Islet precursor cell (in vitro differentiated cells): ENCODE measurements at regions not wholly inside any gene's neighbourhood (a gene's known extent, or its start where the extent isn't known, plus 50 kb on each side); places are given as distances from the start of the nearest gene placed in this dataset.

Source experiments
- DNase-seq: peaks from one replicate; pipeline ENCODE4 v3.0.0-alpha.2; 2018

- peak; percentile 80 for DNase-seq
These were observed 54.2 kb downstream of the S1PR1 start for GRCh38 chr1:101290922-101291561.

DNA sequence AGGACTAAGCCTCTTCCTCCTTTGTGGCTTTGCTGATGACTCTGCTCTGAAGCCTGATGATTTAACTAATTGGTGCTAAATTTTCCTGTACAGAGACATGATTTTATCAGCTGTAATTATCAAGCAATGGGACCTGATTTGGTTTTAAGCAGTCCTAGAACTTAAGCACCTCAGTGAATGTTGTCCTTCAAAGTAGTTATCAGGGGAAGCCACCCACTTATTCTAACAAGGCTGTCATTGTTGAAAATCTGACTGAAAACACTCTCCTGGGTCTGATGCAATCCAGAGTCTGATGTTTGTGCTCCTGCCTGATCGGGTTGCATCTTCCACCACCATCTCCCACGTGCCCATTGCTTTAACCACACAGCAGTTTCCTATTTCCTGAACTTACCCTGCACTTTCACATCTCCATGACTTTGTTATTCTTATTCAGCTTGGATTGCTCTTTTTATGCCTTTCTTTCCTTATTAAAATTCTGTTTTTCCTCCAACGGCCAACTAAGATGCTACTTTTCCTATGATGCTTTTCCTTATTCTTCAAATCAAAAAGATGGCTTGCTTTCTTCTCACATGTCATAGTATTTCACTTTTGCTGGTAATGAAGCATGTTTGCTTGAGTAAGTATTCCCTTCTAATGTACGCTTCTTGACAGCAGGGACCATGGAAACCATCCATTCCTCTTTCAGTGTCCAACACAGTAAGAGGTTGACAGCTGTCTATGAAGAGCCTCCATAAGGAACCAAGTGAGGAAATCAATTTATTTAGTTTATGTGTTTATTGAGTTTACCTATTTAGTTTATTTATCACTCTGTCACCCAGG, 55.0 kb downstream of the S1PR1 start:
- peak; percentile 90 for DNase-seq

- DNase-seq: no peak
These were observed 56.7 kb downstream of the S1PR1 start for GRCh38 chr1:101293461-101294051.

DNA sequence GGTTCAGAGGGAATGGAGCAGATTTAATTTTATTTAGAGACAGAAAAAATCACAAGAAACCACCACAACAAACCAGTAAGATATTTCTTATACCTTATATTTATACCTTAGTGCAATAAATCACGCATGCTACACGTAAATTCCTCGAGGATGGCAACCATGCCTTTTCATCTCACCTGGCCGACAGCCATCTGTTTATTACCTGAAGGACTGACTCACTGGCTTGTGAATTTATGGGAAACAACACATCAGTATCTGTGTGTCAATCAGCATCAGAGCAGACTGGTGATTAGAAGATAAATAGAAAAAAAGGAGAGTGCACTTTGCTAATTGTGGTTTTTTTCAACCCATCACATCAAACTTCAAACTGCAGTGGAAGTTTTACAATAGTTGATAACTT, 58.4 kb downstream of the S1PR1 start:
- no peak for DNase-seq

DNA sequence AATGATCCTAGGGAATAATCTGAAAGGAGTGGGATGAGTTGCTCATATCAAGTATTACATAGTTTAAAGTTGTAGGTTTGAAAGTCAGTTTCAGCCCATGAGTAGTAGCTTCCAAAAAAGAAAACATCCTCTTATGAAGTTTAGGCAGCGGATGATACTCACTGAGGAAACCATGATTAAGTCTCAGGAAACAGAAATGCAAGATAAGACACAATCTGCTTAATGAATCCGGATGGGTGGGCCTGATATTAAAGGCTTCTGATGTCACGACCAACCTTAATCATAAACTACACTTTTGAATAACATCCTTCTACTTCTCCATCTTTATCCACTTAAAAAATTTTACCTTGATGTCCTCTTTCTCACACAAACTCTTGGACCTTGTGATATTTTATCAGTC, 61.8 kb downstream of the S1PR1 start:
- DNase-seq: no peak

- DNase-seq: no peak
These were observed 62.3 kb downstream of the S1PR1 start for GRCh38 chr1:101299141-101299540.

DNA sequence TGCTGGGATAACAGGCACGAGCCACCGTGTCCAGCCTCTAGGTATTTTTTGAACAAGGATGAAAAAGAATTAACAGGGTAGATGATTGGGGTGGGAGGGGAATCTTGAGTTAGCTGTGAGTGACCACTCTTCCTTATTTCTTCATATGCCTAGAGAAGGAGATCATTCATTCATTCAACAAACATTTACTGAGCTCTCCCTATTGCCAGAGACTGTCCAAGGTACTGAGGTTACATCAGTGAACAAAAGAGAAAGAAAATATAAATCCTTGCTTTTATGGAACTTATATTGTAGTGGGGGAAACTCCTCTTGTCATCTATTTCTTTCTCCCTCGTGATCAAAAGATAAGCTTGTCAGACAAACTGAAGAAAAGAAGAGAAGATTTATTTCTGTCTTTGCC, 62.9 kb downstream of the S1PR1 start:
- no peak for DNase-seq

GRCh38 chr1:101300916-101301315, 64.1 kb downstream of the S1PR1 start:
- DNase-seq: peak; percentile 1

DNA sequence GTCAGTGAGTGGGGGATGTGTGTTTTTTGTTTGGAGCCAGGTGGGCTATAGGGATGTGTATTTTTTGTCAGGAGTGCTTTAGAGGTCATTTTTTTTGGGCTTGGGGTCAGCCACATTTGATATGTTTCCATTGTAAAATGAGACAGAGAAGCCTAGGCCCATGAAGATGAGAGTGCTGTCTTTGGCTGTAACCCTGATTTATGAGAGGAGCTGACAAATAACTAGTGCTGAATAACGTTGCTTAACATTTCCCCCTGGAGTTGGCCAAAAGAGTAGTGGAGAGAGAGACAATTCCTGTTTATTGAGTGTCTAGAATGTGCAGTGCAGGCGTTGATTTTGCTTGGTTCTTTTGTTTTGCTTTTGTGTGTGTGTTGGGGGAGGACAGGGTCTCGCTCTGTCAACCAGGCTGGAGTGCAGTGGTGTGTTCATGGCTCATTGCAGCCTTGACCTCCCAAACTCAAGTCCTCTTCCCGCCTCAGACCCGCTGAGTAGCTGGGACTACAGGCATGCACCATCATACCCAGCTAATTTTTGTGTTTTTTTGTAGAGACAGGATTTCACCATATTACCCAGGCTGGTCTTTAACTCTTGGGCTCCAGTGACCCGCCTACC, 64.7 kb downstream of the S1PR1 start:
- DNase-seq: peak; percentile 3

DNA sequence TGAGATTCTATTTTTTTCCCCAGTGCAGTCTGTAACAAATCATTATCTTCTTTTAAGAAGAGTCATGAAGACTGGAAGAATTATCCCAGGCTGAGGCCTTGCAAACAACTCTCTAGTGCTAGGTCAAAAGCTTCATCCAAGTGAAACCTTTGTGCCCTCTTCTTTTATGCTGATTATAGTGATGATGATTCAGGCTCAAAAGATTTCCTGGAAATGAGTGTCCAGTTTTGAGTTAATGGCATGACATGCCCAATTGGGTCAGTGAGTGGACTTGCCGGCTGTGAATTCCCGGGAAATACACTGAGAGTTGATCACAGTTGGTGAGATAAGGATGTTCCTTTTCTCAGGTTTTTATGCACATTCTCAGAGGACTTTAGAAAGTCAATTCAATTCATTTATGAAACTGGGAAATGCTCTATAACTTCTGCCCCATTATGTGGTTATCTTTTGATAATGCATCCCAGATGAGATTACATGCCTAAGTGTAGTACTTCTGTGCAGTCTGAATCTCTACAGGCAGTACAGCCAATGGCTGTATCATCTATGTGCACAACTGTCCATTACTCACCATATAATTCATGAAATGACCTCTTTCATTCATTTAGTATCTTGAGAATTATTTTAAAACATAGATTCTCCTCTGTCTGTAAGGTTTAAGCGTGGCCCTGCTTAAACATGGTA, 66.2 kb downstream of the S1PR1 start:
- no peak for DNase-seq

DNA sequence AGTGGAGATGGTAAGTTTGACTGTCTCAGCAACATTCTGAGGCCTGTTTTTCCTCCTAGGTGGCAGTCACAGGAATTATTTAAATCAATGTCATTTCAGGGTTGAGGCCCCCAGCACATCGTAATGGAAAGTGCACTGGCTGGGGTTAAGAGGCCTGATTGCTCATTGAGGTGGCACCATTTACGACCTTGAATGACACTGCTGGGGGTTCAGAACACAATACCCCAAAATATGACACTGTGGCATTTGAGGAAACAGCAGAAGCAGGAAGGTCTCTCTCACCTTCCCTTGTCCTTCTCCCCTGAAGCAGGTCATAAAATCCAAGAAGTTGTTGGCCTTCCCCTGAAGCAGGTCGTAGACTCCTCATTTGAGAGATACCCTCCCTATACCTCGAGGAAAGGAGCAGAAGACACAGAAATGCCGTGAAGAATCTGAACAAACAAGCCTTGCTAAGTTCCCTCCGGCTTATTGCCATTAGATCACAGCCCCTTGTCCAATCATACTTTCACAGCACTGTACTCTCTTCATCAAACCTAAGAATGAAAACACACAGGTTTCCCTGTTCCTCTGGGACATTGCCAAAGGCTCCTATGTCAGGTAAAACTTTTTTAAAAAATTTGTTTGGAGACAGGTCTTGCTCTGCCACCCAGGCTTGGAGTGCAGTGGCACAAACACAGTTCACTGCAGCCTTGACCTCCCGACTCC, 71.3 kb downstream of the S1PR1 start:
- DNase-seq: no peak

DNA sequence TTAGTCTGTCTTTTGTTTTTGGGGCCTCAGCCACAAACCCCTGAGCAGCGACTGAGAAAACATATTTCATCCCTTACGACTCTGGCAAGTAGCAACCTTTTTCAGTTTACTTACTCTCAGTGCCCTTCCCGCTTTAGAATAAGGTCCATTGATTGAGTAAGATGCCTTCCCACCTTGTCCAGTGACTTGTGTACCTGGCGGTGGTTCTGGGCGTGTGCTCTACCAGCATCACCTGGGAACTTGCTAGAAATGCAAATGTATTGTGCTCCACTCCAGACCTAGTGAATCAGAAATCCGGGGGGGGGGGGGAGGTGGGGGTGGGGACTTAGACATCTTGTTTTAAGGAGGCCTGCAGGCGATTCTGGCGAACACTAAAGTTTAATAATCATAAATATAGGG, 72.1 kb downstream of the S1PR1 start:
- no peak for DNase-seq

GRCh38 chr1:101309334-101310311, 72.8 kb downstream of the S1PR1 start:
- DNase-seq: peak; percentile 69

DNA sequence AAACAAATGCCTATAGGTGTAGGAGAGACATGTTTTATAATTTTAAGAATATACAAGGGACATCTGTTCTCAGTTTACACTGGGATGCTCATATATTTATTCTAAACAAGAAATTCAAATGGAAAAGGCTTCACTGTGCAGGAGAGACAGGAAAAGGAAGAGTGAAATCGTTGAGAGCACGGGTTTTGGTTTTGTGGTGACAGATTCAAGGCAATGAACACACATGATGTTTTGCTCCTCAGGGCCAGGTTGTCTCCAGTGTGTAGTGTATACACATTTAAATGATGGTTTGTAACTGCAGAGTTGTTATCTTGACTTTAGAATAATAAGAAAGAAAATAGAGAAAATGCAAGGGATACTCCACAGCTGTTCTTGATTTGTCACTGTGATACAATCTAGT, 73.7 kb downstream of the S1PR1 start:
- no peak for DNase-seq

DNA sequence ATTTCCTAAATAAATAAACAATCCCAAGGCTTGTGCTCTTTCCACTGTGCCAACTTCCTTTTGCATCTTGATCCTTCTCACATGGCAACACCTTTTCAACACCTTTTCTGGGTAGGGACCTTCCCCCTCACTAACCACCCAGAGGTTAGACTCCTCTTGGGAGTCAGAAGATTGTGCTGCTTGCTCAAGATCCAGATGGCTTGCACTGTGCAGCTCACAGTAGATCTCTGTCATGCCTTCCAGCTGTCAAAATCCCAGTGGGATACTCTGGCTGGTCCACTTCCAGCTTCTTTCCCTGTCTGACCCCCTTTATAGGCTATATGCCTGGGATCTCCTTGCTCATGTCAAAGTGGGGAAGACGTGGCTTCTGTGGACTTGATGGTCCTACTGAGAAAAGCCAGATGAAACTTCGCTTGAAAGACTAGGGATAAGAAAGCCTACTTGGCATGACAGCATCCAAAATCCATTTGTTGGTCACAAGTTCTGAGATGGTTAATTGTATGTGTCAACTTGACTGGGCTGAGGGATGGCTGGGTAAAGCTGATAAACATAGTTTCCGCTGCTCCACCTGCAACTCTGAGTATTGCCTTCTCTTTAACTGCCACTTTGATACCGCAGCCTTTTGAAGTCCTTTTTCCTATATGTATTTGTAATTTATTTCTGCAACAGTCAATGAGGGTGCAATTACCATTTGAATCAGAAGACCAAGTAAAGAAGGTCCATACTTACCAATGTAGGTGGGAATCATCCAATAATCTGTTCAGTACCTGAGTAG, 74.5 kb downstream of the S1PR1 start:
- DNase-seq: no peak

GRCh38 chr1:101312147-101312546, 75.3 kb downstream of the S1PR1 start:
- no peak for DNase-seq

DNA sequence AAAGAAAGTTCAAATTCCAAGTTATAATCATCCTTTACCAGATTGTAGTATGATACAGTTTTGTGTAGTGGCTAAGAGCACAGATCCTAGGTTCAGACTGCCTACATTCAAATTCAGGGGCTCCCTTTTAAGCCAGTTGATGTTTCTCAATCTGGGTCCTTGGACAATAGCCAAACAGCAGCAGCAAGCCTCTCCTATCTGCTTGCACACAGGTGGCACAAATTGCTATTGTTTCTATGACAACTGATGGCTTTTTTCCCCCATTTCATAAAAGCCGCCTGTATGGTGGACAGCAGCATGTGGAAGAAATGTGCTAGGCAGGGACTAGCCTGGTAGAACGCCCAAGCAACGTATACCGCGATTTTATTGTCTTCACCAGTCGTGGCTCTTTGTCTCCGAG, 76.5 kb downstream of the S1PR1 start:
- no peak for DNase-seq

GRCh38 chr1:101314244-101314643, 77.4 kb downstream of the S1PR1 start:
- DNase-seq: peak; percentile 76

GRCh38 chr1:101316256-101316655, 79.4 kb downstream of the S1PR1 start:
- DNase-seq: no peak

DNA sequence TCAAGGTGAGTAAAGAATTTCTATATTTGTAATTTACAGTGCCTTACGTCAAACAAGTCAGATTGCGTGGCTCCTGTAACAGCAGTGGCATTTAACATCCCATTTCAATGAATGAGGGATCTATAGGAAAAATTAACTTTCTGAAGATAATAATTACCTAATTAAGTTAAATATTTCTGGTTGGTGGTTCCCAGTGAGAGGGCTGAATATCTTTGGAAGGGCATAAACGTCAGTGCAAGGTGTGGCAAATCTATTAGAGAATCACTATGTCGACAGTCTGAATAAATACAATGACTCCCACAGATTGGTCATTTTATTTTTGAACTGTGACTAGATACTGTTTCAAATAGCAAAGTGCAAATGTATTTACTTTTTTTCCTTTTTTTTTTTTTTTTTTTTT, 80.0 kb downstream of the S1PR1 start:
- no peak for DNase-seq
